AML-193 (cell line): ENCODE measurements at regions not wholly inside any gene's neighbourhood (a gene's known extent, or its start where the extent isn't known, plus 50 kb on each side); places are given as distances from the start of the nearest gene placed in this dataset.

ENCODE experiments used
- DNase-seq, 2 experiments: peaks; one replicate each; lab custom pipeline; 2025; lab: John Stamatoyannopoulos, UW

DNA sequence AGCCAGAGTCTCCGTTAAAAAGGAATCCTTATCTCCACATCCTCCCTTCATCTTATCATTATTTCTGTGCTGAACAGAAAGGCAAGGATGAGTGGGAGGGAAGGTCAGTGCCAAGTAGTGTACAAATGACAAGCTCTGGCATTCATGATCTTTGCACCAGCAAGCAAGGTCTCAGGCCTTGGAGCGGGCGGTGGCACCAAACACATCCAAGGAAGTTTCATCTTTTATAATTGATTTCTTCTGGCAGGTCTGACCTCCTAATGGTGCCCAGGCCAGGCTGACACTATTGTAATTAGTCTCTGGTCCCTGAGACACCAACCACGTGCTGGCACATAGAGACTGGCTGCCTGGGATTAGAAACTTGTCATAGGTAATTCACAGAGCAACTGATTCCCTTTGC, 336.6 kb downstream of the EN1 start:
- no peak for DNase-seq

DNA sequence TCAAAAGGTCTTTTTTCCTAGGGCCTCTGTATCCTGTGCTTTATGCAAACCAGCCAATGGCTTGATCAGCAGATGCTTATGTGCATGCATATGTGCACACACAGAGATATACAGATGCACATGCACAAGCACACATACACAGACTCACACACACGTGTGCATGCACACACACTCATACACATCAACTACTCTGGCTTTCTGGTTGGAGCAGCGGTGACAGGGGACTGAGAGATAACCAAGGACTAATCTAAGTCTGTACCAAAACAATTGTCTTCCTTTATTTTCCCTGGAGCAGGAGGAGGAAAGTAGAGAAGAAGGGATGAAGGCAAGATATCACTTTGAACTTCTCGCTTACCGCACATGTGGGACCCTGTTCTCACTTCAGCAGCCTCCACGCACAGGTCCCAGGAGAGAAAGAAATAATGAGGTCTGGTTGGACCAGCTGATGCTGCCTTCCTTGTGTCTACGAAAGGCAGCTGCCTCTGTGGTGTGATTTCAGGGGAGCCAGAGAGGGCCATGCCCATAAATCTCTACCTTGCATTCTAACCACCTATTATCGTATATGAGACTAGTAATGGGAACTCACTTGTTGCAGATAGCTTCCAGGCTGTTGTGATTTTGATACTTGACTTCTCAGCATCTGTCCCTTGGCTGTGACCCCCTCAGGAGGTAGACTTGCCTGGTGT, 338.0 kb downstream of the EN1 start:
- no peak for DNase-seq

DNA sequence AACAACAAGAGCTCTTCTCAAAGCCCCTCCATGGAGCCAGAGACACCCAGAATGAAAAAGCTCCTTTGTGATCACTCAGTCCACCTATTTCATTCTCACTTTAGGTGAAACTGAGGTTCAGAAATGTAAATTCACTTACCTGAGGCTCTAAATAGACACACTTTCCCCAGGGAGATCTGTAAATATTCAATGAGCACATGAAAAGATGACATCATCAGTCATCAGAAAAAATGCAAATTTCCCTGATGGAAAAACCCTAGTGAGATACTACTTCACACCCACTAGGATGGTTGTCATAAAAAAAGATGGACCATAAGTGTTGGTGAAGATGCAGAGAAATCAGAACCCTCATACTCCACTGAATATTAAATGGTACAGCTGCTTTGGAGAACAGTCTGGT, 339.2 kb downstream of the EN1 start:
- DNase-seq = no peak

DNA sequence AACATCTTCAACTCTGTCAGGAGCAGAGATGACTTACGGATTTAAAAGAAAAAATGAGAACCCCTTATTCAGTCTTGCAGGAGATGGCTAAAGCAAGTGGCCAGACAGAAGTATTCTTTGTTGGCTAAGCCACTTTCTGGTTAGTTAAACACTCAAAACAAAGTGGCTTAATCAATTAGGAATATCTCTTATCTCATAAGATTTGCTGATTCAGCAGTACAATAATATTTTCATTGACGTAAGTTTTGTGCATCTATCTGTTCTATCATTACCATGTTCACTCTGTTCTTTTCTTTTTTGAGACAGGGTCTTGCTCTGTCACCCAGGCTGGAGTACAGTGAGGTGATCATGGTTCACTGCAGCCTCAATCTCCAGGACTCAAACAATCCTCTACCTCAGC, 342.0 kb downstream of the EN1 start:
- no peak for DNase-seq

DNA sequence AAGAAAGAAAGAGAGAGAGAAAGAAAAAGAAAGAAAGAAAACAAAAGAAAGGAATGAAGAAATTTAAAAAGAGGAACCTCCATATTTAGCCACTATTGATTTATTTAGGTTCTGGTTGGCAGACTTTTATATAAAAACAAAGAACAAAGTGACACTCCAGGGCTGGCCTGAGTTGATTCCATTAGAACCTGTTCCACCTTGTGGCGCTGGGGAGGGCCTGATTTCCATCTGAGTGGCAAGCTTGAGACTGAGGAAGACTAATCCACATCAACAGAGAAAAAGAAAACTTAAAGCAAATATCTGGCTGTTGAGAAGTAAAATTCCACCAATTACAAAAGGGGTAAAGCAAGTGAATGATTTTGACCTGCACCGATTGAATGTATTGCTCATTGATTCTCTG, 345.3 kb downstream of the EN1 start:
- no peak for DNase-seq

DNA sequence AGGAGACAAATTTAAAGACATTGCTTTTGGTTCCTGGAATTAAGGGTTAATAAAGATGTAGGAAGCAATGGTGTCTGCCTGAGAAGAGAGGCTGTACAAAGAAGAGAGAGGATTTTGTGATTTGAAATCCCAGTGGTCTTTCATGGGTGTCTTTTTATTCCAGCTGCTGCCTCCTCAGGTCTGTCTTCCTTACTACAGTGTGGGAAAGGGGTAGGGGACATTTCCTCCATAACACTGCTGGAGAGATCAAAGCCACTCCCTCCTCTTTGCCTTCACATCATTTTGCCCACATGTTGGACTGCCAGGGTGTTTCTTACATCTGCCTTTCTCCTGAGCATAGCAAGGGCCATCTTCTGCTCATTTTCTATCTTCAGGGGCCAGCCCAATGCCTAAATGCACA, 348.5 kb downstream of the EN1 start:
- DNase-seq = no peak

DNA sequence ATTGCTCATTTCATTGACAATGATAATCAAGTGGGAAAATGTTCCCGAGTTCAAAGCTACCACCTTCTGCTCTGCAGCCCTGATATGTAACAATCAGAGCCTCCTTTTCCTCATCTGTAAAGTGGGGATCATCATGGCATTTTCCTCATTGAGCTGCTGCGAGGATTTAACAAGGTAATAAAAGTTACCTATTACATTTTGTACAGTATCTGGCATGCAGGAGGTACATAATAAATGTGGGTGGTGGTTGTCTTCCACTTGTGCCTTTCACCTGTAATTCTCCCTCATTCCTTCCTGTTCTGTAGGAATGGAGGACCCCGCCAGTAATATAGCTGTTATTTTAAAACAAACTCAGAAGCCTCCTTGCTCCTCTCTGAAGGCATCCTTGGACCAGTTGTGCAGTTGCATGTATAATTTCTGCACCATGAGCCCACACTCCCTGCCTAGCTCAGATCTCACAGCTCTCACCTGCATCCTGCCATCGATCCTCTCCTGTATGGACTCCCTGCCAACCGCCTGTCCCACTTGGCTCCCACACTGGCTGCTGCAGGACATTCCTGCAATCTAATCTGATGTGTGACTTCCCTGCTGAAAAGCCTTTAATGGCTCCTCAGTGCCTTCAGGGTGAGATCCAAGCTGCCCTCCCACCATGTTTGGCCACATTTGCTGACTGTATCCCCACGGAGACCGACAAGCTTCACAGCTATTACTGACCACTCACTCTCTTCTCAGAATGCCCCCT, 350.4 kb downstream of the EN1 start:
- no peak for DNase-seq

DNA sequence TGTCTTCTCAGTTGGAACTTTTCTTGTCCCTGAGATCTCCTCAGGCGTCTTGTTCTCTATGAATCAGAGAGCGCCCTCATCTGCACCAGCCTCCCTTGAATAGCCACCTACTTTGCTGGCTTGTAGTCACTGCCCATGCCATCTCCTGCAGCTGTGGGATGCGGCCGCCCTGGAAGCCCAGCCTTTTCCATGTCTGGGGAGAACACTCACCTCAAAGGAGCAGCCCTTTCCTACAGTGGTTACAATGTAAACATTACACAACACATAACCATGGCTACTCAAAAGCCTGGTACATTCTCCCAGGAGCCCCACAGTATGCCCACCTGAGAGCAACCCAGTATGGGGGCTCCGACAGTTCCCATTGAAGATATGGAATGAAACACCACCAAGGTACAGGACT, 351.0 kb downstream of the EN1 start:
- DNase-seq = no peak

DNA sequence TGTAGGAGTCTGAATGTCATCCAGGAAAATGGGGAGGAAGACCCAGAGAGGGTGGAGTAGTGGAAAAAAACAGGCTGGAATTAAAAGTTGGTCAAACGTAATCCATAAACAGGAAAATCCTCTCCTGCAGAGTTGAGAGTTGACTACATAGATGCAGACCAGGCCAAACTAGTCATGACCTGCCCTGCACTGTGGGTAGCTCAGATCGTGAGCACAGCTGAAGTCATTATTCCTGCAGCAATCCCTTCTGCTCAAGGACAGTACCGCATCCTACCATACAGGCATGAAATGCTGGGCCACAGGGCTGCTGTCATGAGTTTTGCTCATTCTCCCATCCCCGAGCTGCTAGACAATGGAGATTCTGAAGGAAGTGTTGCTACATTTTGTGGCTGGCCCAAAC, 352.2 kb downstream of the EN1 start:
- DNase-seq = no peak

DNA sequence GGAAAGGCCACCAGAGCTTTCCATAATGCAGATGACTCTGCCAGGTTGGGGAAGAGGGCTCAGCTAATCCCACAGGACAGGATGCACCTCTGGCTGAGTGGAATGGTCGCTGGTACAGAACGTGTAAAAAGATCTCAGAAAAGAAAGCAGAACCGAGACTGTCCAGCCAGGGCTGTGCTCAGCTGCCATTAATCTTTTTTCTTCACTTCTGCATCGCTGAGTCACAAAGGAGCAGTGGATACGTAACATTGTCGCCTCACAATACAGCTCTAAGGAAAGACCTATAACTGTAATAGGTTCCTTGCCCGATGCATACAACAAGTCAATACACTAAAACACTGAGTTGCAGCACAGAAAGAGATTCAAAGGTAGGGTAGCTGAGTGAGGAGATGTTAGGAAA, 354.2 kb downstream of the EN1 start:
- no peak for DNase-seq

DNA sequence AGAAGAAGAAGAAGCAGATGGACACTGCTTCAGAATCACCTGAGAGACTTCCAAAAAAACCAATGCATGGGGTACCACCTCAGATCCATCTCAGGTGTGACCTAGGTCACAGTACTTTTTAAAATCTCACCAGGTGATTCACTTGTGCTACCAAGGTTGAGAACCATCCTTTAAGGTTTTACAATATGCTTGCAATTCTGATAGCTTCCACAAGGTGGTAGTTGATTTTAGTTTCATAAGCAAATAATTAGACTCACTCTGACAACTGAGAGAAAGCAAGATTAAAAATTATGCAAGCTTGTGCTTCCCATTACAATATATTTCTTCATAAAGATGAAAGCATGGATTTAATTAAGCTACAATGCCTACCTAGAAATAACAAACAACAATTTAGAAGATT, 355.1 kb downstream of the EN1 start:
- DNase-seq = peak; percentile 5 to 16

DNA sequence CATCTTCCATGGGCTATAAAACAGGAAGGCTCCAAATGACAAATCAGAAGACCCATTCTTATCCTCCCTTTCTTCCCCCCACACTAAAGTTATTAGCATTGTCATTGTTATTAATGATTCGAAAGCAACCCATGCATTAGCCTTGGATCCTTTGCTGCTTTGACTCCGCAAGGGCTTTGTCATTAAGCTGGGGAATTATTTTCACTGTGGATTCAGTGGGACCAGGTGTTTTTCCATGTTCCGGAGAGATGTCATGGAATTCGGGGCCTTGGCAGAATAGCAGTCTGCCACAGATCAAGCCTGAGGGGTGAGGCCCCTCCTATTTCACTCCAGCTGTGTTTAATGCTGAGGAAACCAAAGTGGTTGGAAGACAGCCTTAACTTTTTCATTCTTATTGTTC, 357.1 kb downstream of the EN1 start:
- no peak for DNase-seq

DNA sequence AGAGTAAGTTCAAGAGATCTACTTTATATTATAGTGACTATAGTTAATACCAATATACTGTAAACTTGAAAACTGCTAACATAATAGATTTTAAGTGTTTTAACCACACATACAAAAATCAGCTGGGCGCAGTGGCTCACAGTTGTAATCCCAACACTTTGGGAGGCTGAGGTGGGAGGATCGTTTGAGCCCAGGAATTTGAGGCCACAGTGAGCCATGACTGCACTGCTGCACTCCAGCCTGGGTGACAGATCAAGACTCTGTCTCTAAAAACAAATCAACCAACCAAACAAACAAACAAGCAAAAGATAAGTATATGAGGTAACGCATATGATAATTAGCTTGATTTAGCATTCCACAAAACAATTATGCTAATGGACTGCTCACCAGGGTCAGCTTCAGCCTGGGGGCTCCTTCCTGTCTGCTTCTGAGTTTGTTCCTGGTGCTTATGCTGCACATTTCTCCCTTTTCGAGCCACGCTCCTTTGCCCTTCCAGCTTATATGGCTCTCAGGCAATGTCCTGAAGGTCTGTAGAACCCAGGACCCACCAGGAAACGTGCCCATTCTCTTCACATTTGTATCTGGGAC, 357.6 kb downstream of the EN1 start:
- no peak for DNase-seq

DNA sequence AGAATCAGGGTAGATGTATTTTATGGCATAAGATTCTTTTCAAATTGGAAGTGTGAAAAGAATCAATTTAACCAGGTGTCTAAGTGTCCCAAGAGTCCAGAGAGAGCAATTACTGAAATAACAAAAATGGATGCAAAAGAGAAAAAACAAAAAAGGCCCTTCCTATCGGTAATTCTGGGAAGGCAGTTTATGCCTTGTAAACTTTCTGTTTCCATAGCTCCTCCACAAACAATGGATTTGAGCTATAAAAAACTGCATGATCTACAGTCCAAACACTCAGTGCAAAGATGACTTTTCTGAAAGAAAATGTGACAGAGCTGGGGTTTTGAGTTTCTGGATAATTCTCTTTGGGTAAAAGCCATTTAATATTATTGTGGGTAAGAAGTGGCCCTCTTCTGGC, 366.1 kb downstream of the EN1 start:
- DNase-seq = no peak

DNA sequence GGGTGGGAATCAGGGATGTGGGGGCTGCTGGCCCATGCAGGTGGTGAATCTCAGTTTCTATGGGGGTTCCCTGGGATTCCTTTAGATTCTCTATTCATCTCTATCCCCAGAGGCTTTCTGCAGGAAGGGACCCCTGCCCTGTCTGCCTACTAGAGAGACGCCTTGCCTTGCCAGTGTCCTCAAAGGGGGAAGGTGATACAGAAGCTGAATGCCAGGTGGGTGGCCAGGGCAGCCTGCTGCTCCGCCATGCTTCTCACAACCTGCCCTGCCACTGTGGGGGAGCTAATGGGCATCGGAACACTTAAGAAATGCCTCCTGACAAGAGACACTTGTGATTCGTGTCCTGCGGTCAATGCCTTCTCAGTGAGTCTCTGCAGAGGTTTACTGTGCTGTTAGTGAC, 368.4 kb downstream of the EN1 start:
- no peak for DNase-seq

DNA sequence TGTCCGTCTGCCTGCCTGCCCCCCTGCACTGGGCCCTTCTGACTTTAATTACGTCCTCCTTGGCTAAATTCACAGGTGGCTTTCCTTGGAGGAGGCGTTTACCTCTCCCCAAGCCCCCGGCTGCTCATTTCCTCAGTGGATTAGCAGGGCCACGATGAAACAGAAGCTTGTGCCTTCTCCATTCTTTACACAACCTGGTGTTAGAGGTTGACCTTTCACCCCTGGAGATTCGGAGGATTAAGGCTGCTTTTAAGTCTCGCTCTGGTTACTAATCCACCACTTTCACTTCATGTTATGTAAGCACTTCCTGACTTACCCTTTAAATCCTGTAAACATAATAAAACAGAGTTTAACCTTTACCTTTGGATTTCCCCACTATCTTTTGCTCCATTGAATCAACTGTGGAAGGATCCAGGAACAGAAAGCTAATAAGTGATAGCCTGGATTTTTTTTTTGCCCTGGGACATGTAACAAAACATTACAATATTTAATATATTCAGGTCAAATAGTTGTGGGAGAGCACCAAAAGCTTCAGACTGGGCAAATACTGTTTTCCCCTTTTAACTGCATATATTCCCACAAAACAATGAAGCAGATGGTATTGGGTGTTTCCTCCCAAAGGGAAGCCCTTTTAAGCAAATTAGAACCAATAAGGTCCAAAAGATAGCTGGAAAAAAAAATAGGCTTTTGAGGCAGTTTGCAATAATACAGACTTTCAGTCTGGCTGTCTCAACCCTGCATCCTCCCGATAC, 370.2 kb downstream of the EN1 start:
- DNase-seq = no peak

DNA sequence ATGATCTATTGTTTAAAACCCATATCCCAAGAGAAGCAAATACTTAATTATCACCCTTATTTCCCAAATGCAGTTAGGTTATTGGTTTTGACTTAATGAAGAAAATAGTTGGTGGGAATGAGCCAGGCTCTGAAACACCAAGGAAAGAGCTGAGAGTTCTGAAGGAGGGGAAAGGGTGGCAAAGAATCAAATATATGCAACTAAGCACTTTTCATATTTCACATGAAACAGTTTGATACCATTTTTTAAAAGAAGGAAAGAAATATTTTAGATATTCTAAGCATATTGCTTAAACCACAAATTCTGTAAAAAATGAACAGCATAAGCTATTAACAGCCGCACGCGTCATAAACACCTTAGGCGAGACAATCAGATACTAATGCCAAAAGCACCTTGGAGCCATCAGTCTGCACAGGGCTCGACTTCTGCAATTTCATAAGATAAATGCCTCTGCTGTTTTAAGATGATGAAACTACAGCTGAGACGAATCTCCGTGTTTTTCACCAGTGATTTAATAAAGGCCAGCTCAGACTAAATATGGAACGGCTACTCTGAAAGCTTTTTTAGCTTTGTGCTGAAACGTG, 371.7 kb downstream of the EN1 start:
- no peak for DNase-seq

DNA sequence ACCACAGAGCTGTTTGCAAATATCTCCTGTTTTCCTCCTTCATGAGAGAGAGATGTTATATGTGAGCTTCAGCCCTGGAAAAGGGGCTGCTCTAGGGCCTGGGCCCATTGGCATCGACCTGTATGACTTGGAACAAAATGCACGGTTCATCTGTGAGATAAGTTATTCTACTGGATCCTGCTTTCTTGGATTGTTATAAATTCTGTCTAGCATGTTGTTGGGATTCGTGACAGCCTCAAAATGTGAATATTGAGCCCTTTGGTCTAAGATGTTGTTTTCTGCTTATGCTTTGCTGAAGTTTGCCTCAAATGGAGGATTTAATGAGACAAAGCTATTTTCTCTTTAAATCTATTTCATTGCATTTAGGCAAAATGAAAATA, 372.9 kb downstream of the EN1 start:
- no peak for DNase-seq

DNA sequence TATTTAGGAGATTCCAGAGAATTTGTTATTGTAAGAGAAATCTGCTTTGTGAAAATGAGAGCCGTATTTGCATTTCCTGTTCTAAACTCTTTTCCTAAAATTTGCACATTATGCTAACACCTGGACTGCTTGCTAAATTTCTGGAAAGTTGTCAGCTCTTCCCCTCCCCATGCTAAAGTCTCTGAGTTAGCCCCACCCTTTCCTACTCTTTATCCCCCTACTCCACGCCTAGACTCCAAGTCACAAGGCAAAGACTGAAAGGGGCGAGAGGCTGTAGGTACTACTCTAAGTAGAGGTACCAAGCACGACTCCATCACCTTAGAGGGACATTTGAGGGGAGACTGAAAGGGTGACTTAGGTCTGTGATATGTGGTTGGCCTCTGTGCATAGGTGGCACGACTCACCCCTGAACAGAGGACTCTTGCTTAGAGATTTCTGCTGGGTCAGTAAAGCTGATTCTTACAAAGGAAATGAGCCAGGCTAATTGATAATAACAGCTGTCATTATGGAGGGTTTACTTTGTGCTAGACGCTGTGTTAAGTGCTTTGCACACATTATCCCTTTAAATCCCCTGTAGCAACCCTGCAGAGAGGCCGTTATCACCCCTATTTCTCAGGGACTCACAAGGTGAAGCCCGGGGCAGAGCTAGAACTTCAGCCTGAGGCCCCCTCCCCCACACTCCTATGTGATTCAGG, 373.5 kb downstream of the EN1 start:
- DNase-seq = no peak

DNA sequence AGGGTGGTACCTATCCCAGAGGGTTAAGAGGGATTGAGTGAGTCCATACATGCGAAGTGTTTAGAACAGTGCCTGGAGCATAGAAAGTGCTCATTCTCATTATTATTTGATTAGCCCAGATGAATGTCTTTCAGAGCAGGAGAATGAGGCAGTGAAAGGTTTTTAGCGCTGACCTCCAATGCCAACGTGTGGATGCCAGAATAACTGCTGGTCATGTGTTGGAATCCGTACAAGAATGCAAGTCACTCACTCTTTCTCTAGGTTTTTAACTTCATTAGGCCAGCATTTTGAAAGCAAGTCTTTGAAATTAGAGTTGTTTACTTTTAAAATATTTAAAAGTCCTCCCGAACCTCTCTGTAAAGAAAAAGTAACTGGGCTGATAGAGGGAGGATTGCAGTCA, 374.2 kb downstream of the EN1 start:
- no peak for DNase-seq

DNA sequence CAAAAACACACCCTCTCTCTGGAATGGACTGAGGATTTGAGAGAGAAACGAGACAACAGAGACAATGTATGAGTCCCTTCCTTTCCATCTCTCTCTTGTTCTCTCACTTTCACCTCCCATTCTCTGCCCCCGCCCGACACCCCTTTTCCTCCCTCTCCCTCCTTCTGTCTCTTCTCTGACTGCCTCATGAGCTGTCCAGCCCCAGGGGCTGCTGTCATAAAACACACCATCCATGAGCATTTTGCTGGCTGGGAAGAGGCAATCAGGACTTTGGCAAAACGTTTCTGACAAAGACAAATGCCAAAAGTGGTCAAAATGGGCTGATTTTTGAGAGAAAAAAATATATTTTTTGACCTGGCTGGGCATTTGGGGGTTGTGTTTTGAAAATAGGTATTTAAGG, 377.2 kb downstream of the EN1 start:
- DNase-seq = no peak

DNA sequence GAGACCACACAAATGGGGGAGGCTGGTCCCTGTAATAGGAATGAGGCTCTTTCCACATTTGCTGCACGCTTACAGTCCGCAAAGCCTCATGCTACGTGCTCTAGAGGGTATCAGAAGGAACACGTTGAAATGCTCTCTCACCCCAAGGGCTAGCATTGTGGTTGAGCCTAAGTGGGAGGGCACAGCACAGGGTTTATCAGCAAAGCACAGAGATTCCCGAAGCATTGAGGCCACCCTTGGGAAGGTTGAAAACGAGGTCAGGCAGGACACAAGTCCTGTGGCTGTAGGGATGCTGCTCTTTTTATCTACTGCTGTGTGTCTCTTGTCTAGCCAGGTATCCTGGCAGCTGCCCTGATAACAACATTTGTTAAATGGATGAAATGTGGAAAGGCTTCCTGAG, 378.3 kb downstream of the EN1 start:
- DNase-seq = no peak
